22Rv1 (cell line): ENCODE measurements at regions not wholly inside any gene's neighbourhood (a gene's known extent, or its start where the extent isn't known, plus 50 kb on each side); places are given as distances from the start of the nearest gene placed in this dataset.

Experiments used
- CTCF ChIP-seq: fragments of 450-650 bp; IDR thresholded peaks from 2 replicates; pipeline ENCODE4 v1.5.1; 2017; ENCODE audit warnings: mild to moderate bottlenecking
- ZFX ChIP-seq: fragments of 450-650 bp; IDR thresholded peaks from 2 replicates; pipeline ENCODE4 v1.6.1; 2017; ENCODE audit warnings: antibody characterized with exemption, borderline replicate concordance

DNA sequence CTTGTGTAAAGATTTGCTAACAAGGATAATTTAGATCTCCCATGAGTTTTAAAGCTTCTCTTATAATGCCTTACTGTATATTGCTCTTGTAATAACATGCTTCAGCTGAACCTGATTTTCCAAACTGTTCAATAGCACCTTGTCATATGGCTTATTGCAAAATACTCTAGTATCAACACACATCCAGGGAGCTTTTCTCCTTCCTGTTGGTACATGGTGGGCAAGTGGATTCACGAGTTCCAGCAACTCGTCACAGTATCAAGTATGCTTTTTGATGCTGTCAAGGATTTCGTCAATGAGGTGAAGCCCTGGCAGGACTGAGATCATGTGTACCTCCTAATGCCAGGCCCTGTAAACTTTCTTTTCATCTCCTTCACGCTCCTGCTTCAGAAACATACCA is 59.5 kb upstream of the ITPRID2 start:
- TF ChIP-seq CTCF (no peak), ZFX (no peak)
